ENCODE measurements at regions not wholly inside any gene's neighbourhood (a gene's known extent, or its start where the extent isn't known, plus 50 kb on each side); places are given as distances from the start of the nearest gene placed in this dataset.
A peak's percentile ranks its signal among the peaks of the same experiment; 100 is the strongest.

GRCh38 chr2:81658227-81658626 lies 1353.7 kb upstream of the LRRTM1 start:
- TF ChIP-seq EP300 (IDR thresholded peaks at IDR 0.05; ENCODE audit: borderline replicate concordance) = peak; percentile 33; the same call in 1 of the 2 replicates
- TF ChIP-seq TAF1 (IDR thresholded peaks at IDR 0.05; ENCODE audit: low read depth) = no peak
- no peak for TF ChIP-seq MAX (IDR thresholded peaks at IDR 0.05)
- TF ChIP-seq RAD21 (IDR thresholded peaks at IDR 0.05; ENCODE audit: low read depth) = no peak
- TF ChIP-seq CREB1 (IDR thresholded peaks at IDR 0.05; ENCODE audit: low read depth) = no peak
- 0 out of 2 replicates have a peak, but pooled peaks have one; percentile 5 for TF ChIP-seq CEBPB (IDR thresholded peaks at IDR 0.05)
- TF ChIP-seq FOXM1 (IDR thresholded peaks at IDR 0.05; ENCODE audit: borderline replicate concordance, low read depth) = no peak
- no peak for TF ChIP-seq NFIC (IDR thresholded peaks at IDR 0.05)
- TF ChIP-seq USF1 (IDR thresholded peaks at IDR 0.05) = no peak
- TF ChIP-seq REST (IDR thresholded peaks at IDR 0.05; ENCODE audit: low read depth) = no peak
- TF ChIP-seq YY1 (IDR thresholded peaks at IDR 0.05; ENCODE audit: low read depth) = no peak
- no peak for TF ChIP-seq ZBTB7A (IDR thresholded peaks at IDR 0.05; ENCODE audit: low read depth)
